ENCODE measurements at regions not wholly inside any gene's neighbourhood (a gene's known extent, or its start where the extent isn't known, plus 50 kb on each side); places are given as distances from the start of the nearest gene placed in this dataset.

DNA sequence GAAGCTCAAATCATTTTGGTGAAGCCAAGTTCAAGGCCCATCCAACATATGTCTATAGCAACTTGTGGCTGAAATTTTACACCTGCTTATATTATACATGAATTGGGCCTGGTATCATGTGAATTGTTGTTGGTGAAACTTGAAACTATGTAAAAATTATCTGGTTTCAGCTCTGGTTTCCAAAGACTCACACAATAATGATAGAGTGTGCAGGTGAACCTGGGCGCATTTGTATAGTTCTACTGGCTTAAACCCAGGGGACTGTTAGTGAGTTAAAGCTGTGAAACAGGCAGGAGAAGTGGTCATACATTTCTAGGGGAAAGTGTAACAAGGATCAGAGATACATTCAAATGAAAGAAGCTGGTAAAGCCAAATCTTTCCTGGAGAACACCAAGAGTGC lies 627.3 kb downstream of the METTL15 start:
- ChIA-PET CTCF (no interaction called here), POLR2A (no interaction called here)
- H3K27ac ChIP-seq (ENCODE audit: insufficient read depth in 1 of 2, low read depth in 1 of 2, low read length in 2 of 2, poor library complexity in 1 of 2, severe bottlenecking in 2 of 2): no peak overlapping the region
- no peak overlapping the region for H3K4me3 ChIP-seq (ENCODE audit: control insufficient read depth in 1 of 7, extremely low read depth in 1 of 7, insufficient read depth in 4 of 7, low read depth in 2 of 7, low read length in 6 of 7)
- no peak for DNase-seq
- no peaks in the 10 kb centered on the region for H3K4me1 ChIP-seq (ENCODE audit: control extremely low read depth in 1 of 4, control insufficient read depth in 4 of 4, insufficient read depth in 4 of 4, low read length in 3 of 4)
- no peaks in the 10 kb centered on the region for H3K36me3 ChIP-seq (ENCODE audit: control insufficient read depth in 4 of 4, insufficient read depth in 4 of 4, low read length in 3 of 4)
- WGBS (ENCODE audit: insufficient coverage): 100% methylated on average over 1 of the region's 1 CpG
- no peaks in the 10 kb centered on the region for H3K27me3 ChIP-seq (replicated peaks in 2 of 5; ENCODE audit: control insufficient read depth in 4 of 5, insufficient read depth in 5 of 5, low read length in 4 of 5)
- H3K9me3 ChIP-seq (ENCODE audit: control extremely low read depth in 1 of 5, control insufficient read depth in 4 of 5, insufficient read depth in 2 of 5, low read depth in 1 of 5, low read length in 4 of 5): no peaks in the 10 kb centered on the region

DNA sequence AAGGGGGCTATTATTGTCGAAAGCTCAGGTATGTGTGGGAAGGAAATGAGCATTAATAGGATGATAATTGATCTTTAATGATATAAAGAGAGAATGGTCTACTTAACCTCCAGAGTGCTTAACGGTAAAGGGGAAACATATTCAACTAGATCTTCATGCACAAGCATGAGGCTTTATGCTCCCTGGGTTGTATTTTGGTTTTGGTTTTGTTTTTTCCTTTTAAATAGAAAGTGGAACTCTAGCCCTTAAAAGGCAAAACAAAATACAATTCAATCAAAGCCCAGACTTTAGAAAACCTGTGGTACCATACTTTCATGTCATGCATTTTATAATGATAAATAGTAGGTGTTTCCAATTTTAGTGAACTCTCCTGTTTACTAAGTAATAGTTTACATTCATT lies 622.7 kb downstream of the METTL15 start:
- CTCF ChIA-PET: no interaction called here
- POLR2A ChIA-PET: no interaction called here
- H3K4me1 ChIP-seq (ENCODE audit: control extremely low read depth in 1 of 4, control insufficient read depth in 4 of 4, insufficient read depth in 4 of 4, low read length in 3 of 4): no peaks in the 10 kb centered on the region
- no peak overlapping the region for H3K27ac ChIP-seq (ENCODE audit: insufficient read depth in 1 of 2, low read depth in 1 of 2, low read length in 2 of 2, poor library complexity in 1 of 2, severe bottlenecking in 2 of 2)
- H3K9me3 ChIP-seq (ENCODE audit: control extremely low read depth in 1 of 5, control insufficient read depth in 4 of 5, insufficient read depth in 2 of 5, low read depth in 1 of 5, low read length in 4 of 5): no peaks in the 10 kb centered on the region
- no peak for DNase-seq
- H3K27me3 ChIP-seq (replicated peaks in 2 of 5; ENCODE audit: control insufficient read depth in 4 of 5, insufficient read depth in 5 of 5, low read length in 4 of 5): no peaks in the 10 kb centered on the region
- 100% methylated on average over 1 of the region's 2 CpGs for WGBS (ENCODE audit: insufficient coverage)
- H3K36me3 ChIP-seq (ENCODE audit: control insufficient read depth in 4 of 4, insufficient read depth in 4 of 4, low read length in 3 of 4): no peaks in the 10 kb centered on the region
- no peak overlapping the region for H3K4me3 ChIP-seq (ENCODE audit: control insufficient read depth in 1 of 7, extremely low read depth in 1 of 7, insufficient read depth in 4 of 7, low read depth in 2 of 7, low read length in 6 of 7)

DNA sequence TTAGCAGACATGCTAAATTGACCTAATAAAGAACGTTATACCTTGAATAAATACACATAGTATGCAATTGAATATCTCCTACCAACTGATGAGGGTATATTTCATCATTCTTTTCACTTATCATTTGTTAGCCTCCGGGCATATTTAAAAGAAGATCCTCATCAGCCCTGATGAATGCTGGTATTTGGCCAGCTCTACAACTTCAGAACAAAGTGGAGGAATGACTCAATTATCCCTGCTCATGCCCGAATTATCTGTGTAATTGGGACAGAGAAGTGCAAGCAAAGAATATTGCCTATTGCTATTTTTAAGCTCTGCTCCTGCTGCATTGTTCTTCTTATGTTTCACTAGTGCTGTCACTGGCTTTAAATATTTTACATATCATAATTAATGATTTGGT lies 622.1 kb downstream of the METTL15 start:
- POLR2A ChIA-PET: no interaction called here
- 100% methylated on average over 2 of the region's 3 CpGs for WGBS (ENCODE audit: insufficient coverage)
- Histone ChIP-seq H3K27ac (ENCODE audit: insufficient read depth in 1 of 2, low read depth in 1 of 2, low read length in 2 of 2, poor library complexity in 1 of 2, severe bottlenecking in 2 of 2) (no peak overlapping the region), H3K36me3 (ENCODE audit: control insufficient read depth in 4 of 4, insufficient read depth in 4 of 4, low read length in 3 of 4) (no peaks in the 10 kb centered on the region), H3K27me3 (replicated peaks in 2 of 5; ENCODE audit: control insufficient read depth in 4 of 5, insufficient read depth in 5 of 5, low read length in 4 of 5) (no peaks in the 10 kb centered on the region), H3K9me3 (ENCODE audit: control extremely low read depth in 1 of 5, control insufficient read depth in 4 of 5, insufficient read depth in 2 of 5, low read depth in 1 of 5, low read length in 4 of 5) (no peaks in the 10 kb centered on the region), H3K4me1 (ENCODE audit: control extremely low read depth in 1 of 4, control insufficient read depth in 4 of 4, insufficient read depth in 4 of 4, low read length in 3 of 4) (no peaks in the 10 kb centered on the region), H3K4me3 (ENCODE audit: control insufficient read depth in 1 of 7, extremely low read depth in 1 of 7, insufficient read depth in 4 of 7, low read depth in 2 of 7, low read length in 6 of 7) (no peak overlapping the region)
- DNase-seq: no peak
- CTCF ChIA-PET: no interaction called here

DNA sequence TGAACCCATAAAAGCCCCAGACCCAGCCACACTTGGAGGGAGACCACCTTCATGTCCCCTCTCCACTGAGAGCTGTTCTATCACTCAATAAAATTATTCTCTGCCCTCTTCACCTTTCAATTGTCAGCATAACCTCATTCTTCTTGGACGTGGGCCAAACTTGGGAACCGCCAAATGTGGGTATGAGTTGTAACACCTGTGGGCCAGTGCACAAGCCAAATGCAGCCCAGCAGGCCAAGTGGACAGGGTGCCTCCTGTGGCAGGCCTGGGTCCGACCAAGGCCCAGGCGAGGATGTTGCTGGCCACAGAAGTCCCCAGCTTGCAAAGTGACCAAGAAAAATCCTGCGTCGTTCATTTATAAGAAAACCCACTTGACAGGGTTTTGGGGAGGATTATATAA lies 621.2 kb downstream of the METTL15 start:
- ChIA-PET CTCF (no interaction called here), POLR2A (no interaction called here)
- DNase-seq: no peak
- H3K27ac ChIP-seq (ENCODE audit: insufficient read depth in 1 of 2, low read depth in 1 of 2, low read length in 2 of 2, poor library complexity in 1 of 2, severe bottlenecking in 2 of 2): no peak overlapping the region
- no peak overlapping the region for H3K4me3 ChIP-seq (ENCODE audit: control insufficient read depth in 1 of 7, extremely low read depth in 1 of 7, insufficient read depth in 4 of 7, low read depth in 2 of 7, low read length in 6 of 7)
- no peaks in the 10 kb centered on the region for H3K27me3 ChIP-seq (replicated peaks in 2 of 5; ENCODE audit: control insufficient read depth in 4 of 5, insufficient read depth in 5 of 5, low read length in 4 of 5)
- no peaks in the 10 kb centered on the region for H3K36me3 ChIP-seq (ENCODE audit: control insufficient read depth in 4 of 4, insufficient read depth in 4 of 4, low read length in 3 of 4)
- 100% methylated on average over 2 of the region's 6 CpGs for WGBS (ENCODE audit: insufficient coverage)
- H3K4me1 ChIP-seq (ENCODE audit: control extremely low read depth in 1 of 4, control insufficient read depth in 4 of 4, insufficient read depth in 4 of 4, low read length in 3 of 4): no peaks in the 10 kb centered on the region
- no peaks in the 10 kb centered on the region for H3K9me3 ChIP-seq (ENCODE audit: control extremely low read depth in 1 of 5, control insufficient read depth in 4 of 5, insufficient read depth in 2 of 5, low read depth in 1 of 5, low read length in 4 of 5)

DNA sequence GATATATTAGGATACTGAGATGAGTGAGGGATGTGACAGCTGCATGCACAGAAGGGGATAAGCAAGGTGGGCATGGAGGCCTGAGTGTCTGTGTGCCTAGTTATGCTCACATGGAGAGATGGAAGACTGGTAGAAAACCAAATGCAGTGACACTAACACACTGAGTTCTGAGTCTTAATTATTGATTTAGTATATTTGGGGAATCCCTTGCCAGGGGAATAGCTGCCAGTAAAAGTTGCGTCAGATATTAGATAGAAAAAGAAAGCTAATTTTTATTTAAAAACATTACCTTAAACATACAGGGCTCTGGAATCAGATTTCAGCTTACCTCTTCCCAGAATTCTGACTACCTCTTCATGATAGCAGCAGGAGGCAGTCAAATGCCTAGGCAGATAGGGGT lies 620.5 kb downstream of the METTL15 start:
- Histone ChIP-seq H3K4me3 (ENCODE audit: control insufficient read depth in 1 of 7, extremely low read depth in 1 of 7, insufficient read depth in 4 of 7, low read depth in 2 of 7, low read length in 6 of 7) (no peak overlapping the region), H3K27ac (ENCODE audit: insufficient read depth in 1 of 2, low read depth in 1 of 2, low read length in 2 of 2, poor library complexity in 1 of 2, severe bottlenecking in 2 of 2) (no peak overlapping the region), H3K9me3 (ENCODE audit: control extremely low read depth in 1 of 5, control insufficient read depth in 4 of 5, insufficient read depth in 2 of 5, low read depth in 1 of 5, low read length in 4 of 5) (no peaks in the 10 kb centered on the region), H3K36me3 (ENCODE audit: control insufficient read depth in 4 of 4, insufficient read depth in 4 of 4, low read length in 3 of 4) (no peaks in the 10 kb centered on the region), H3K4me1 (ENCODE audit: control extremely low read depth in 1 of 4, control insufficient read depth in 4 of 4, insufficient read depth in 4 of 4, low read length in 3 of 4) (no peaks in the 10 kb centered on the region), H3K27me3 (replicated peaks in 2 of 5; ENCODE audit: control insufficient read depth in 4 of 5, insufficient read depth in 5 of 5, low read length in 4 of 5) (no peaks in the 10 kb centered on the region)
- ChIA-PET POLR2A (interaction anchor here (0.6 kb wide), 1 partner anchor 1975 kb away, joined by 5 read pairs; no protein-coding TSS in a partner anchor), CTCF (no interaction called here)
- WGBS (ENCODE audit: insufficient coverage): no CpG with 5 or more reads among the region's 1 CpG
- DNase-seq: no peak

DNA sequence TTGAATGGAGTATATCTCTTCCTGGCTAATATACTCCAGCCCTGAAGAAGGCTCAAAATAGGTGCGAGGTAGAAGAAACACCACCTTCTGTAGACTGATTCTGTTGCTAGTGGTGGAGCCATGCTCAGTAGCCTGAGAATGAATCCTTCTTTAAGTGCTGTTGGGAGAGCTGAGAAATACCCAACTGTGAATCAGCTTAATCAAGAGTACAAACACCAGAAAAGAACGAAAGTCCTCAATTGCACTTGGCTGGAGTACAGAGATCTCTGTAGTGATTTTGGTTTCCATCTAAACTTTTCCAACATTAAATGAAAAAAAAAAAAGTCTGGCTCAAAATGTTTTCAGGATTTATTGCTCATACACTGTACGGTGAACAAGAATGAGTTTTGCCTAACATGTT lies 619.1 kb downstream of the METTL15 start:
- Histone ChIP-seq H3K27me3 (replicated peaks in 2 of 5; ENCODE audit: control insufficient read depth in 4 of 5, insufficient read depth in 5 of 5, low read length in 4 of 5) (no peaks in the 10 kb centered on the region), H3K4me1 (ENCODE audit: control extremely low read depth in 1 of 4, control insufficient read depth in 4 of 4, insufficient read depth in 4 of 4, low read length in 3 of 4) (no peaks in the 10 kb centered on the region), H3K4me3 (ENCODE audit: control insufficient read depth in 1 of 7, extremely low read depth in 1 of 7, insufficient read depth in 4 of 7, low read depth in 2 of 7, low read length in 6 of 7) (no peak overlapping the region), H3K27ac (ENCODE audit: insufficient read depth in 1 of 2, low read depth in 1 of 2, low read length in 2 of 2, poor library complexity in 1 of 2, severe bottlenecking in 2 of 2) (no peak overlapping the region), H3K36me3 (ENCODE audit: control insufficient read depth in 4 of 4, insufficient read depth in 4 of 4, low read length in 3 of 4) (no peaks in the 10 kb centered on the region), H3K9me3 (ENCODE audit: control extremely low read depth in 1 of 5, control insufficient read depth in 4 of 5, insufficient read depth in 2 of 5, low read depth in 1 of 5, low read length in 4 of 5) (no peaks in the 10 kb centered on the region)
- CTCF ChIA-PET: no interaction called here
- DNase-seq: no peak
- WGBS (ENCODE audit: insufficient coverage): 100% methylated on average over 1 of the region's 3 CpGs
- POLR2A ChIA-PET: no interaction called here

DNA sequence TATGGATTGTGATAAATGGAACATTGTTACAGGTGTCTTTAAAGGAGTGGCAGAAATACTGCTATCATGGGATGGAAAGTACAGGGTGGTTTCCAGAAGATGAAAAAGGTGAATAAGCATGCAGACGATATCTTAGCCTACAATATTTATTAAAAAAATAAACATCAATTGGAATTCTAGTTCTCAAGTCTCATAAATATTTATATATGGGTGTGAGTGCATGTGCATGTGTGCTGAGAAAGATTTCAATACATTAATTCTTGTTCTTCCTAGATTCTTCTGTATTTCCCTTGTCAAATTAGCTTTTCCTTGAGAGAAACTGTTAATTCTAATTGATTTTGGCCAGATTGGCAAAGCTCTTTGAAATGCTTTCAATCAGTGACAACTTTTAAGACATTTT lies 618.2 kb downstream of the METTL15 start:
- Histone ChIP-seq H3K4me1 (ENCODE audit: control extremely low read depth in 1 of 4, control insufficient read depth in 4 of 4, insufficient read depth in 4 of 4, low read length in 3 of 4) (no peaks in the 10 kb centered on the region), H3K9me3 (ENCODE audit: control extremely low read depth in 1 of 5, control insufficient read depth in 4 of 5, insufficient read depth in 2 of 5, low read depth in 1 of 5, low read length in 4 of 5) (no peaks in the 10 kb centered on the region), H3K4me3 (ENCODE audit: control insufficient read depth in 1 of 7, extremely low read depth in 1 of 7, insufficient read depth in 4 of 7, low read depth in 2 of 7, low read length in 6 of 7) (no peak overlapping the region), H3K27ac (ENCODE audit: insufficient read depth in 1 of 2, low read depth in 1 of 2, low read length in 2 of 2, poor library complexity in 1 of 2, severe bottlenecking in 2 of 2) (no peak overlapping the region), H3K36me3 (ENCODE audit: control insufficient read depth in 4 of 4, insufficient read depth in 4 of 4, low read length in 3 of 4) (no peaks in the 10 kb centered on the region), H3K27me3 (replicated peaks in 2 of 5; ENCODE audit: control insufficient read depth in 4 of 5, insufficient read depth in 5 of 5, low read length in 4 of 5) (no peaks in the 10 kb centered on the region)
- CTCF ChIA-PET: no interaction called here
- no CpG with 5 or more reads among the region's 1 CpG for WGBS (ENCODE audit: insufficient coverage)
- no peak for DNase-seq
- POLR2A ChIA-PET: no interaction called here

DNA sequence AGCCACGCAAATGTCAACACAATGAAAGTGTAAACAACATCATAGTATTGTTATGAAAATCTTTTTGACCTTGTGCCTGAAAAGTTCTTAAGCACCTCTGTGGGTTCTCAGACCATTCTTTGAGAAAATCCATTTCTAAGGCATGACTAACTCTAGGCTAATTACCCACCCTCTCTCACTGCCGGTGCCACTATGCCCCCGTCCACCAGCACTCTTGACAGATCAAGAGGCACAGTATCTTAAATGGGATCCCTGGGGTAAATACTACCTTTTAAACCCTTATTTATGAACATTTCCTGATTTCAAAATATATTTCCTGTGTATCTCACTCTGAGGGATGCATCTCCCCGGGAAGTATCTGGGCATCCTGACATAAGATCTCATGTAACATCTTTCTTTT lies 607.5 kb downstream of the METTL15 start:
- Histone ChIP-seq H3K36me3 (ENCODE audit: control insufficient read depth in 4 of 4, insufficient read depth in 4 of 4, low read length in 3 of 4) (no peaks in the 10 kb centered on the region), H3K27me3 (replicated peaks in 2 of 5; ENCODE audit: control insufficient read depth in 4 of 5, insufficient read depth in 5 of 5, low read length in 4 of 5) (no peaks in the 10 kb centered on the region), H3K4me3 (ENCODE audit: control insufficient read depth in 1 of 7, extremely low read depth in 1 of 7, insufficient read depth in 4 of 7, low read depth in 2 of 7, low read length in 6 of 7) (no peak overlapping the region), H3K4me1 (ENCODE audit: control extremely low read depth in 1 of 4, control insufficient read depth in 4 of 4, insufficient read depth in 4 of 4, low read length in 3 of 4) (no peaks in the 10 kb centered on the region), H3K9me3 (ENCODE audit: control extremely low read depth in 1 of 5, control insufficient read depth in 4 of 5, insufficient read depth in 2 of 5, low read depth in 1 of 5, low read length in 4 of 5) (no peaks in the 10 kb centered on the region), H3K27ac (ENCODE audit: insufficient read depth in 1 of 2, low read depth in 1 of 2, low read length in 2 of 2, poor library complexity in 1 of 2, severe bottlenecking in 2 of 2) (no peak overlapping the region)
- 66% methylated on average over 2 of the region's 4 CpGs for WGBS (ENCODE audit: insufficient coverage)
- ChIA-PET CTCF (no interaction called here), POLR2A (no interaction called here)
- DNase-seq: no peak
